T-helper 17 cell (primary cell): ENCODE measurements at regions not wholly inside any gene's neighbourhood (a gene's known extent, or its start where the extent isn't known, plus 50 kb on each side); places are given as distances from the start of the nearest gene placed in this dataset.
"Not testable (repeated sequence)": the region's sequence is repeated elsewhere in the genome, so short reads cannot be mapped to it uniquely, and the experiment has no call there.

Source experiments
- ATAC-seq: fragments of 150-1000 bp; cut with Tn5 transposase; 2 replicates; pipeline ENCODE4 v1.10.0; 2021; ENCODE audit warnings: mild to moderate bottlenecking, moderate library complexity
- DNase-seq, 3 donors: peaks; one replicate each; pipeline versions ENCODE4 v3.0.0 to v3.0.0-alpha.2; 2020 to 2021
- H3K9me3 ChIP-seq: one replicate; pipeline ENCODE4 v1.7.0; 2013; ENCODE audit warnings: low read length, mild to moderate bottlenecking; ENCODE audit not compliant: control insufficient read depth, poor library complexity, severe bottlenecking
- H3K27ac Mint-ChIP-seq: one replicate; pipeline ENCODE4 v1.8.0; 2022; ENCODE audit warnings: mild to moderate bottlenecking, moderate library complexity, mixed read lengths
- H3K27me3 Mint-ChIP-seq: one replicate; pipeline ENCODE4 v1.8.0; 2022; ENCODE audit warnings: mixed read lengths
- H3K36me3 Mint-ChIP-seq: one replicate; pipeline ENCODE4 v1.8.0; 2022; ENCODE audit warnings: low read depth, mixed read lengths
- H3K4me1 Mint-ChIP-seq: one replicate; pipeline ENCODE4 v1.8.0; 2022; ENCODE audit warnings: mild to moderate bottlenecking, mixed read lengths
- H3K4me3 Mint-ChIP-seq: one replicate; pipeline ENCODE4 v1.8.0; 2022; ENCODE audit warnings: mild to moderate bottlenecking, moderate library complexity, mixed read lengths

DNA sequence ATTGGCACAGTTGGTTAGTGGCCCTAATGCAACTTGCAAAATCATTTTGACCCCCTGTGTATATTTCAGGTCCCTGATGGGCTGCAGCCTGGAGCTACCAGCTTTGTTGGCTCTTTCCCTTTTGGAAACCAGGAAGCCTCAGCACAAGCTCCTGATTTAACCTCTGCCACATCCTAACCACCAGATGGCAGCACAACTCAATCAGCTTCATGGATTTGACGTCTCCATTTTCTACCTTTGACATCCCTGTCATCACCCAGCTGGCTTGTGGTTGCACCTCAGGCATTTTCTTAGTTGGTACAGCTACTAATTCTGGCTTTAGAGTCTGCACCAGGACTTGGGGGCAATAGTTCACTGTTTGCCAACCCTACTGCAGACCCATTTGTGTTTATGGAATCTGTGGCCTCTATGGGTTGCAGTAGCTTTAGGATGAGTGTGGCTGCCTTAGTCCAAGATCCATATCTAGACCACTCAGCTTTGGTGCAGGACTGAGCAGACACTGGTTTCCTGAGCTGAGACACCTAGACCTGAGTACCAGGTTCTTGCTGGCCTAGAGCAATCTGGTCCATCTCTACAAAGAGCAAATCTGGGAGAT is 456.2 kb downstream of the REEP3 start:
- ATAC-seq, result no peak
- Mint-ChIP-seq H3K4me1 (peaks cover 5% of the 10 kb centered on the region), H3K27ac (no peak overlapping the region), H3K27me3 (peaks cover 5% of the 10 kb centered on the region), H3K4me3 (no peak overlapping the region), H3K36me3 (no peaks in the 10 kb centered on the region)
- no peak for DNase-seq
- H3K9me3 ChIP-seq, result no peaks in the 10 kb centered on the region

DNA sequence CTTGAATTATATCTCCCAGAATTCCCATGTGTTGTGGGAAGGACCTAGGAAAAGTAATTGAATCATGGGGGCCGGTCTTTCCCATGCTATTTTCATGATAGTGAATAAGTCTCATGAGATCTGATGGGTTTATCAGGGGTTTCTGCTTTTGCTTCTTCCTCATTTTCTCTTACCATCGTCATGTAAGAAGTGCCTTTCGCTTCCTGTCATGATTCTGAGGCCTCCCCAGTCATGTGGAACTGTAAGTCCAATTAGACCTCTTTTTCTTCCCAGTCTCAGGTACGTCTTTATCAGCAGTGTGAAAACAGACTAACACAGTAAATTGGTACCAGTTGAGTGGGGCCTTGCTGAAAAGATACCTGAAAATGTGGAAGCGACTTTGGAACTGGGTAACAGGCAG is 459.7 kb downstream of the REEP3 start:
- not testable (repeated sequence) for H3K4me3 Mint-ChIP-seq, H3K9me3 ChIP-seq, H3K36me3 Mint-ChIP-seq, H3K27me3 Mint-ChIP-seq, DNase-seq, H3K4me1 Mint-ChIP-seq, ATAC-seq, H3K27ac Mint-ChIP-seq

DNA sequence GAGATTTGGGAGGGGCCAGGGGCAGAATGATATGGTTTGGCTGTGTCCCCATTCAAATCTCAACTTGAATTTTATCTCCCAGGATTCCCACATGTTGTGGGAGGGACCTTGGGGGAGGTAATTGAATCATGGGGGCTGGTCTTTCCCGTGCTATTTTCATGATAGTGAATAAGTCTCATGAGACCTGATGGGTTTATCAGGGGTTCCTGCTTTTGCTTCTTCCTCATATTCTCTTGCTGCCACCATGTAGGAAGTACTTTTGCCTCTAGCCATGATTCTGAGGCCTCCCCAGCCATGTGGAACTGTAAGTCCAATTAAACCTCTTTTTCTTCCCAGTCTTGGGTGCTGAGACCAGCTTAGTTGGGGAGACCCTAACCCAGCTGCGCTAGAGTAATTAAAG is 462.9 kb downstream of the REEP3 start:
- H3K27ac Mint-ChIP-seq, H3K27me3 Mint-ChIP-seq, ATAC-seq, H3K4me3 Mint-ChIP-seq, H3K4me1 Mint-ChIP-seq, H3K9me3 ChIP-seq, DNase-seq, H3K36me3 Mint-ChIP-seq: not testable (repeated sequence)

DNA sequence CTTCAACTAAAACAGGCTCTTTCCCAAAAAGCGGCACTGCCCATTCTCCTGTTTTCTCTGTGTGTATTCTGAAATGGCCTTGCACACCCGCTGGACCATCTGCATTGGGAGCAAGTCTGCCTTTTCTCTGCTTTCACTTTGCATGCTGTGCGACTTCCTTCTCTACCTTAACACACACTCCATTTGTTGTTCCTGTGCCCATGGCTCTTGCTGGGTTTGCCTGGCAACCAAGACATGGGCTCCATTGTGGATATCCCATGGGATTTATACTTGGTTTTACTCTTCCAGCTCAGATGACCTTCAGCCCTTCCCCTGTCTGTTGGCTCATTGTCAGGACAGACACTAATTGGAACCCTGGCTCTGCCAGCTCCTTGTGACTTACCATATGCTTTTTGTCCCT is 465.3 kb downstream of the REEP3 start:
- Mint-ChIP-seq H3K36me3 (no peaks in the 10 kb centered on the region), H3K4me1 (no peaks in the 10 kb centered on the region), H3K27ac (no peak overlapping the region), H3K27me3 (no peaks in the 10 kb centered on the region), H3K4me3 (no peak overlapping the region)
- no peak for DNase-seq
- ATAC-seq, result no peak
- H3K9me3 ChIP-seq, result no peaks in the 10 kb centered on the region

DNA sequence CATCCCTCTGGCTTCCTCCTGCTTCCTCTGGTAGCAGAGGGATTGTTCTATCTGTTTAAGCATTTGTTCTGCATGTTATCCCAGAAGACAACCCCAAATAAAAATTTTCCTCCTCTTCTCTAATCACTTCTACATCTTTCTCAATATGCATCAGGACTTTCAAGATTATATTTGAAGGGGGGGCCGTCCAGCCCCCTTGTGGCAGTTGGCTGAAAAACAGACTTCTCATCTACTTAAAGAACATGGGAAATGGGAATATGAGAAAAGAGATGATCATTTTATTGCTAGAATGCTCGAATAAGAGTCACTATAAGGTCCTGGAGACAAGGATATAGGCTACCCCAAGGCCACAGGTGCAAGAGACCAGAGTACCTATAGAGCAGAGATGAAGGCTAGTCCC is 466.0 kb downstream of the REEP3 start:
- no peaks in the 10 kb centered on the region for H3K9me3 ChIP-seq
- H3K4me3 Mint-ChIP-seq, result no peak overlapping the region
- DNase-seq (no peak), ATAC-seq (no peak)
- no peaks in the 10 kb centered on the region for H3K27me3 Mint-ChIP-seq
- no peak overlapping the region for H3K27ac Mint-ChIP-seq
- H3K36me3 Mint-ChIP-seq, result no peaks in the 10 kb centered on the region
- H3K4me1 Mint-ChIP-seq, result no peaks in the 10 kb centered on the region

DNA sequence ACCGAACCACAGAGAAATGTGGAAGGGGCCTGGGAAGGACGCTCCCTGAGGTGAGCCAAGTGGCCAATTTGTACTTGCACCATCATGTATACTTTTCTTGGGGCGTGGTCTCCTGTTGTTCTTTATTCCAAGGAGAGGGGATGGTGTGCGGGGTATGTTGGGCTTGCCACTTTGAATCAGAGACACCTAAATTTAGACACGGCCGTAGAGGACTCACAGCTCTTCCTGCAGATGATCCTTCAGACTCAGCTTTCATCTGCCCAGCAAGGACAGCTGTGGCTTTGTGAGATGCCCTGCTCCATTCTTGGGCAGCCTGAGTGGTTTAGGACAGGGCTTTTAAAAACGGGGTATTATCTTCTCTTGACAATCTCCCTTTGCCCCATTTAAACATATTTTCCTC is 473.2 kb downstream of the REEP3 start:
- no peaks in the 10 kb centered on the region for H3K4me1 Mint-ChIP-seq
- H3K27me3 Mint-ChIP-seq, result no peaks in the 10 kb centered on the region
- DNase-seq, result no peak
- H3K9me3 ChIP-seq, result no peaks in the 10 kb centered on the region
- H3K4me3 Mint-ChIP-seq, result no peak overlapping the region
- no peak for ATAC-seq
- H3K27ac Mint-ChIP-seq, result no peak overlapping the region
- no peaks in the 10 kb centered on the region for H3K36me3 Mint-ChIP-seq

DNA sequence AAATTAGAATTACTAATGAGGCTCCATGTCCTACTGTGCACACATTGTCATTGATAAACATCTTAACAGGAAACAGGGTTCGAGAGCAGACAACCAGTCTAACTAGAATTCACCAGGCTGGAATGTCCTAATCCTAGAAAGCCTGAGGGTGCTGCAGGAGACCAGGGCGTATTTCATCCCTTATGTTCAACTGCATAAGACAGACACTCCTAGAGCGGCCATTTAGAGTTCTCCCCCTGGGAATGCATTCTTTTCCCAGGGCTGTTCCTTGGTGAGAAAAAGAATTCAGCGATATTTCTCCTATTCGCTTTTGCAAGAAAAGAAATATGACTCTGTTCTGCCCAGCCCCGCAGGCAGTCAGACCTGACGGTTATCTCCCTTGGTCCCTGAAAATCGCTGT is 486.0 kb downstream of the REEP3 start:
- Mint-ChIP-seq H3K27ac (no peak overlapping the region), H3K4me3 (no peak overlapping the region), H3K27me3 (no peaks in the 10 kb centered on the region), H3K4me1 (no peaks in the 10 kb centered on the region), H3K36me3 (no peaks in the 10 kb centered on the region)
- DNase-seq (no peak), ATAC-seq (no peak)
- no peaks in the 10 kb centered on the region for H3K9me3 ChIP-seq

DNA sequence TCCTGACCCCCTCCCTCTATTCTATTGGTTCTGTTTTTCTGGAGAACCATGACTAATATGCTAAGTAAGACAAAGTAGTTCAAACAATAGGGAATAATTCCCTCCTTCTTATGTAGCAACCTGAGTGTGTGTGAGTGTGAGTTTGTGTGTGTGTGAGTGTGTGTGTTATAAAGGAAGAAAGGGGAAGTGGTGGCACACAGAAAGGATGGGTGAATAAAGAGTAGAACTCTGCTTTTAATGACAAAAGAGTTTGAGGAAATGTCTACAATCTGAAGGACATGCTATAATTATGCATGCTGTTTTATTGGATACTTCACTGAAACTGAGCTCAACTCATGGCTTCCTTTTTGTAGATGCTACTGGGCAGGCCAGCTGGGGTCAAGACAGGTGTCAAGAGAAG is 489.5 kb downstream of the REEP3 start:
- DNase-seq (no peak), ATAC-seq (no peak)
- no peaks in the 10 kb centered on the region for H3K36me3 Mint-ChIP-seq
- H3K27ac Mint-ChIP-seq, result no peak overlapping the region
- no peak overlapping the region for H3K4me3 Mint-ChIP-seq
- H3K9me3 ChIP-seq, result no peaks in the 10 kb centered on the region
- no peaks in the 10 kb centered on the region for H3K4me1 Mint-ChIP-seq
- H3K27me3 Mint-ChIP-seq, result no peaks in the 10 kb centered on the region

DNA sequence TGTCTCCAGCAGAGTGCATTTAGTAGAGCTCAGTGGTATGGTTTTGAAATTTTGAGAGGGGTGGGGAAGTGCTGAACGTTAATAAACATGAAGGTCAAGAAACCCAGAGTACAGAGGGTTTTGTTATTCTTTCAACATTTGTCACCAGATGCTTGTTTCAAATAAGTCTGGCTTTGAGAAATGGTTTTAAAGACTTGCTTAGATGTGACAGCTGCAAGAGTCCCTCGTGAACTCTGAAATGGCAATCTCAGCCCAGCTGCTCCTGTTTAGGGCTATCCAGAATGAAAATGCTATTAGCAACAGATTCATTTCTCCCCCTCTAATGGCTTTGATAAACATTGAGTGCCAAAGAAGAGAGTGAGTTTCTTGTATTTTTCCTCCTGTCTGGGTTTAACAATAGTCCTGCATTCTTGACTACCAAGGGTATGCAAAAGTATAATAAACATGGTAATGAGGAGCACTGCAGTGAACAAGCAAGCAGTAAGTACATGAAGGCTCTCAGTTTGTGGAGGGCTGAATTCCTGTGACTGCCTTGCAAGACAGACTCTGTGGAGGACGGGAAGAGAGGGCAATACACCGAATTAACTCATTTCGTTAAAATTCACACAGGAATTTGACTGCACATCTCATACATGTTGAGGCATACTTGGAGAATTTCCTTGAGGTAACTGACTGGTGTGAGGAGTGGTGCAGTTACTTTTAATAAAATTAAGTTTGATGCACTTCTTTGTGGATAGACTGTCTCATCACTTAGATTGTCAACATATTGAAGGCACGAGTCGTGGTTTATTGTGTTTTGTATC is 490.9 kb downstream of the REEP3 start:
- no peaks in the 10 kb centered on the region for H3K9me3 ChIP-seq
- no peaks in the 10 kb centered on the region for H3K27me3 Mint-ChIP-seq
- ATAC-seq (no peak), DNase-seq (no peak)
- no peak overlapping the region for H3K4me3 Mint-ChIP-seq
- H3K4me1 Mint-ChIP-seq, result no peaks in the 10 kb centered on the region
- no peaks in the 10 kb centered on the region for H3K36me3 Mint-ChIP-seq
- no peak overlapping the region for H3K27ac Mint-ChIP-seq

DNA sequence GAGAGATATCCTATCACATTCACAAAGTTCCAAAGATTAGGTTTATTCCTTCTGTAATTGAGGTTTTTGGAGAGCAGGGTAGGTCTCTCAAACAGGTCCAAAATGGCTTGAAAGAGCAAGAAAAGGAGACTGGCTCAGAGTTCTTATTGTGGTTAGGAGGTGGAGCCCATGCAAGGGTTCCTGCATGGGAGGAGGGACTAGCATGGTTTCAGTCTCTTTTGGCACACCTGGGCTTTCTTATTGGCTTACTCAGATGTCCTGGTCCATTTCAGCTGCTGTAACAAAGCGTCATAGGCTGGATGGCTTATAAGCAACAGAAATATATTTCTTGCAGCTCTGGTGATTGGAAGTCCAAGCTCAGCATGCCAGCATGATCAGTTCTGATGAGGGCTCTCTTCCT is 493.1 kb downstream of the REEP3 start:
- no peaks in the 10 kb centered on the region for H3K4me1 Mint-ChIP-seq

DNA sequence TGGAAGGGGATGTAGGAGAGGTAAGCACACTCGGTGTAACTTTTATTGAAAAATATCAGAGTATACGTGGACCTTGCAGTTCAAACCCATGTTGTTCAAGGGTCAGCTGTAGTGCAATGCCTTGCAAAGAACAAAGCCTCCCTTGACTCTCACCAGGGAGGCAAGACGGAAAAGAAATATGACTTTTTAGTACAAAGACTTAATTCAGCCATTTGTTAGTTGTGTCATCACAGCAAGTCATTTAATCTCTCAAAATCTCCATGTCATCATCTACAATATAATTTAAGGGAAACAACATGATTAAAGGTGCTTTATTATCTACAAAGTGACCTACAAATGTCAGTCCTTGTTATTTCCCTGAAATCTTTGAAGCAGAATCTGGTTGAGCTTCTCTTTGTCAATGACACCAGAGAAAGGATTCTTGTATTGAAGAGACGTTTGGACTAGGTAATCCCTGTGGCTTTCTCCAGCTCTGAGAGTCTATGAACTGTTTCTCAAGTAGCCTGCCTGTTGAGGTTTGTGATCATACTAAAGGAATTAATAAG is 502.8 kb downstream of the REEP3 start:
- no peak overlapping the region for H3K27ac Mint-ChIP-seq
- H3K4me1 Mint-ChIP-seq, result no peaks in the 10 kb centered on the region
- no peak overlapping the region for H3K4me3 Mint-ChIP-seq
- H3K27me3 Mint-ChIP-seq, result no peaks in the 10 kb centered on the region
- no peaks in the 10 kb centered on the region for H3K36me3 Mint-ChIP-seq
- DNase-seq (no peak), ATAC-seq (no peak)
- H3K9me3 ChIP-seq, result no peaks in the 10 kb centered on the region

More for the DNA sequence above, 493.1 kb downstream of the REEP3 start:
- H3K4me3 Mint-ChIP-seq, result no peak overlapping the region
- no peak overlapping the region for H3K27ac Mint-ChIP-seq
- no peaks in the 10 kb centered on the region for H3K27me3 Mint-ChIP-seq
- H3K36me3 Mint-ChIP-seq, result no peaks in the 10 kb centered on the region
- ATAC-seq (no peak), DNase-seq (no peak)
- no peaks in the 10 kb centered on the region for H3K9me3 ChIP-seq

DNA sequence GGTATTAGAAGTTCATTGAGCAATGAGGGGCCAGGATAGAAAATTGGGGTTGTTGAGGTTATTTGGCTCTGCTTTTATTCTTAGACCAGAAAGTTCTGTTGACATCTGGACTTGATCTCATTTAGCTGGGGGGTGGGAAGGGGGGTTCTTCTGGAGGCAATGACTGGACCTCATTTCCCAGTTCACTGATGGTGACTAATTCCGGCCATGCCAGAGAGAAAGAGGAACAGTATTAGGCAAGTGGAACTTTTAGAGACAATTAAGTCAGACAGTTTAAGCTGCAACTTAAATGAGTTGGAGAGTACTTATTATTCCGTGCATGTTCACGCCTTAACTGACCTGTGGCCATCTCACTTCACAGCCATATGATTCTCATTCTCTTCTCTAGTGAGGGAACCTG is 512.5 kb downstream of the REEP3 start:
- no peak for ATAC-seq
- DNase-seq, result no peak

DNA sequence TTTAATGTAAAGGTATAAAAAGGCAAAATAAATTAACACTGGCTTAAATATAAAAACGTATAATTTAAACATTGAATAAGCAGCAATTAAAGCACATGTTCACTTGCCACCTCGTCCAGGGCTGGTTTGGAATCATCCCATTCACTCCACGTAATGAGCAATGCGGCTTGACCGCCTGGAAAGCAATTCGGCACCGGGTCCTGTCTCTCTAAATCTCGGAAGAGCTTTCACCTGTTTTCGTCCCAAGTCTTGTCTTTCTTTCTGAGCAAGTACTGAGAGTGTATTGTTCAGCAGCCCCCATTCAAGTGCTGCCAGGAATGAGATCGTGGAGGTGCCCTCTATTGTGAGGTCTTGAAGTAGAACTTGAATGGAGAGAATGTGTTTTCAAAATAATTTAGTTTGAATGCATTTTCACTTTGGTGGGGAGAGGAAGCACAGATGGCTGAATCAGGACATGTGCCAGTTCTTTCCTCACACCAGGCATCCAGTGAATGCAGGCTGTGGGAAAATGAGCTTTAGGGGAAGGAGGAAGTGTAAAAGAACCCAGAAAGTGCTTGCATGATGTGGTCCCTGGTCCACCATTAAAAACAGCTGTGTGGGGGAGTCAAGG is 515.2 kb downstream of the REEP3 start:
- Mint-ChIP-seq H3K27me3 (peaks cover 71% of the 10 kb centered on the region), H3K27ac (no peak overlapping the region), H3K4me3 (no peak overlapping the region), H3K36me3 (peaks cover 2% of the 10 kb centered on the region), H3K4me1 (peaks cover 6% of the 10 kb centered on the region)
- DNase-seq (no peak), ATAC-seq (no peak)
- no peaks in the 10 kb centered on the region for H3K9me3 ChIP-seq

More for the DNA sequence above, 512.5 kb downstream of the REEP3 start:
- Mint-ChIP-seq H3K36me3 (no peaks in the 10 kb centered on the region), H3K27ac (no peak overlapping the region), H3K4me3 (no peak overlapping the region), H3K4me1 (no peaks in the 10 kb centered on the region), H3K27me3 (peaks cover 66% of the 10 kb centered on the region)
- no peaks in the 10 kb centered on the region for H3K9me3 ChIP-seq
